Iris pigment epithelial cell (primary cell): ENCODE measurements at regions not wholly inside any gene's neighbourhood (a gene's known extent, or its start where the extent isn't known, plus 50 kb on each side); places are given as distances from the start of the nearest gene placed in this dataset.

Experiments
- DNase-seq: peaks from one replicate; pipeline ENCODE4 v3.0.0-alpha.2; 2011; ENCODE audit warnings: low read depth

- DNase-seq = no peak
Observed at GRCh38 chr20:39468703-39469102, 506.6 kb downstream of the DHX35 start.

- no peak for DNase-seq
Observed at GRCh38 chr20:39464238-39464637, 502.1 kb downstream of the DHX35 start.

DNA sequence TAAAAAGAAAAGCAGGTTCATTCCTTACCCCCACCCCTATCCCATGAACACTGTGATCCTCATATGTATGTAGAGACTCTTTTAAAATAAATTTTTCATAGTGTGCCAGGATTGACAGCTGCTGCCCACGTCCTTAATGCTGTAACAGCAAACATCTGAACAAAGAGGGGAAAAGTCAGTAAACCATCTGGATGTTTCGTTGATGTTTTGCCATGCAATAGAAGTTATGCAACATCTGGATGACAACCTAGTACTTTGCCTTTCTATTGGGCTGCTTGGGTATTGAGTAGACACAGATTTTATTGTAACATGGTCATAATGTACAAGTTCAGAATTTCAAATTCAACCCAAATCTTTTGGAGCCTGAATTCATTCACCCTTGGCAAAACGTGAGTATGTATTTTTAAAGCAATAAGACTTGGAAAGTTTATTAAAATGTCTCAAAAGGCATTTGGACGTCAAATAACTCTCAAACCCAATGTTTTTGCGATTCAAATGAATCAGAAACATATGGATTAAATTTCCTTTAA, 500.3 kb downstream of the DHX35 start:
- no peak for DNase-seq

DNA sequence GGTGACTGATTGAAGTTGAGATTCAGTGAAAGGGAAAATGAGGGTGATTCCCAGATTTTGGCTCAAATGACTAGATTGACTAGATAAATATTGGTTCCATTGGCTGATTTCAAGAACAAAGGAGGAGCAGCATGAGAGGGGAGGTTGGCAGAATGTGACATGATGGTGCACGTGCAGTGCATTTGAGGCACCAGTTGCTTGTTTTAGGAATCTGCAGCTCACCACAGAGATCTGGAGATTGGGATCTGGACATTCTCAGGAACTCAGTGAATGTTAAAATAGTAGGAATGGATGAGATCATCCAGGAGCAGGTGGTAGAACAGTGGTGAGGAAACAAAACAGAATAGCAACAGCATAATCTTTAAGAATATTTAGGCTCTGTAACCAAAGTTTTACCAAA, 496.3 kb downstream of the DHX35 start:
- DNase-seq = no peak

GRCh38 chr20:39453890-39454289, 491.7 kb downstream of the DHX35 start:
- no peak for DNase-seq

- DNase-seq = no peak
Observed at GRCh38 chr20:39452583-39453340, 490.6 kb downstream of the DHX35 start.

GRCh38 chr20:39451386-39451785, 489.2 kb downstream of the DHX35 start:
- DNase-seq = no peak

DNA sequence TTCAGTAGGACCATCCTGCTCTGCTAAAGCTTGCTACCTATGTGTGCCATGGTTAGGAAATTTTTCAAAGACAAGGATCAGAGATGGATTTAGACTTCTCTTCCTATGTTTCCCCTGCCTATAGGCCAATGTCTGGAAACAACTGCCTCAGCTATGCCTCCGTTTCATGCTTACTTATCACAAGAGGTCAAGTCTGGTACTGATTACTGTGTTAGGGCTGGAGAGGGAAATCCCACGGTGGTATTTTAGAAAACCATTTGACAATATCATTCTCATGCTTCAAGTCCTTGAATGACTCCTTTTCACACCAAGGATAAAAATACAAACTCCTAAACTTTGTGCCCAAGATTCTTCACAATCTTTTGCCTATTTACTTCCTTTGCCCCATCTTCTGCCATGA, 484.3 kb downstream of the DHX35 start:
- no peak for DNase-seq

DNA sequence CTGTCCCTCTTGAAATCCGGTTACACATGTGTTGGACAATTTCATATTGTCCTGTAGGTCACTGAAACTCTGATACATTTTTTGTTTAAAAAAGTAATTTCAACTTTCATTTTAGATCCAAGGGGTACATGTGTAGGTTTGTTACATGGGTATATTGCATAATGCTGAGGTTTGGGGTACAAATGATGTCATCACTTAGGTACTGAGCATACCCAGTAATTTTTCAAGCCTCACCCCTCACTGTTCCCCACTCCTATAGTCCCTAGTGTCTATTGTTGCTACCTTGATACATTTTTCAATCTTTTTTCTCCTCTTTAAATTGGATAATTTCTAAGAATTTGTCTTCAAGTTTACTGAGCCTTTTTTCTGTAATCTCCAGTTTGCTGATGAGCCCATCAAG, 483.0 kb downstream of the DHX35 start:
- no peak for DNase-seq

GRCh38 chr20:39433466-39433865, 471.3 kb downstream of the DHX35 start:
- DNase-seq = no peak

DNA sequence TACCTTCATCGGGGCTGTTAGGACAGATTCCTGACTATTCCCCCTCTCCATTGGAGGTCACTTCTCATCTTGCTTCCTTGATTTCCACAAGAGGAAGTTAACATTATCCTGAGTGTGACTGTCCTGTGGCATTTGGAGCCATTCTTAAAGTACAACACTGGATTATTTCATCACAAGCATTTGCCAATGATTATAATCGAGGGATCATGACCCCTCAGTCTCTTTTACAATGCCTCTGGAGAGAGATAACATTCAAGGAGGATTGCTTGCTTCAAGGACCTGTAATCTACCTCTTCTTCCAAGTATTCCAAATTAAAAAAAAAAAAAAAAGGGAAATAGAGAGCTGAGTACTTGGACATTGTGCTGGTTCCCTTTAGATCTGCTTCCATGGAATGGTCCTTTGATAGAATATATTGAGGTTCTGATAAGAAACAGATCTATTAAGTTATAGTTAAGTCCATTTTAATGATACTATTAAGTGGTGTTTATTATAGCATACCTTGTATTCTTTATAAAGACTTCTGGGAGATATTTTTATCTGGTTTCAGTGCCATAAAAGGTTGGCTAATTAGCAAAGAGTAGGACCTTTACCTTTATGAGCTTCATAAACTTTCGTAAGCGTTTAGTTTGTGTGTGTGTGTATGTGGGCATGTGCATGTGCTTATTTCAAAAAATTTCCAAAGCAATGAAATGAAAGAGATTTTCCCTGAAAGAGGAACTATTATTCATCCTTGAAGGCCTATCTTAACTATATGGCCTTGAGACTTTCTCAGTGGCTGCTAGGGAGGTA, 469.1 kb downstream of the DHX35 start:
- no peak for DNase-seq

DNA sequence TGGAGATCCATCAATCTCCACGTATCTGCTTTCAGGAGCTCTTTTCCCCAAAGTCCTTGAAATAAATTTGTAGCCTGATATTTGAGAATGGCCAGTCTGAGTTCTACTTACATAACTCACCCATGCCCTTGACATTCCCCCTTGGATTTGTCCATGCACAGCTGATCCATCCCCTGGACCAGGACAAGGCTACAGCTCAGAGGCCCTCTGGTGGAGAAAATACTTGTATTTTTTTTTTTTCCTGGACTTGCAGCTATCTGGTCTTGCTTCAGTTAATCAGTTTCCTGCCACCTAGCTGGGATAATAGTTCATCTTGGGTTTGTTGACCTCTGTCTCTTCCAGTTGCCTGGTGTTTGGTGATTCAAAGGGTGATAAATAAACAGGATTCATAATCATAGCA, 467.6 kb downstream of the DHX35 start:
- no peak for DNase-seq

DNA sequence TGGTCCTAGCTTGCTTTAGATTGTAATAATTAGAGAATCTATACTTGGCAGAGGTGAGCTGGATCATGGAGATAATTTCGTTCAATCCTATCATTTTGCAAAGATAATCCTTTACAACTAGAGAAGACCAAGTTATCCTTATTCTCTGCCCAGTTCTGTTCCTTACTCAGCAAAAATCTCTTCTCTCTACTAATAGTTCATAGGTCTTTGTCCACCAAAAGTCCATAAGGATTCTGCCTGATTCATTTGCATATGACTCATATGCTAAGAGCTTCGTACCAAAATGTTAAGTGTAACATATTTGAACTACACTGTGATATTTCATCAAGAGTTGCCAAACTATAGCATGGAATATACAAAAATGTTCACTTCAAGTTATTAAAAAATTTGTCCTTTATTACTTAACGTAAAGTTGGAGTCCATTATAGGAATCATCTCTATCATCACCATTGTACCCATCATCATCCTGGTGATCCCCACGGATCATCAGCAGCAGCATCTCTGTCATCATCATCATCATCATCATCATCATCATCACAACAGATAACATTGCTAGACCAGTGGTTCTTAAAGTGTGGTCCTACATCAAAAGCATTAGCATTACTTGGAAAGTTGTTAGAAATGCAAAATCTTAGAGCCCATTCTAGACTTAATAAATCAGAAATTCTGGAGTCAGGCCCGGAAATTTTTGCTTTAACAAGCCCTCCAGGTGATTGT, 463.0 kb downstream of the DHX35 start:
- no peak for DNase-seq

GRCh38 chr20:39421571-39422105, 459.5 kb downstream of the DHX35 start:
- DNase-seq = no peak

DNA sequence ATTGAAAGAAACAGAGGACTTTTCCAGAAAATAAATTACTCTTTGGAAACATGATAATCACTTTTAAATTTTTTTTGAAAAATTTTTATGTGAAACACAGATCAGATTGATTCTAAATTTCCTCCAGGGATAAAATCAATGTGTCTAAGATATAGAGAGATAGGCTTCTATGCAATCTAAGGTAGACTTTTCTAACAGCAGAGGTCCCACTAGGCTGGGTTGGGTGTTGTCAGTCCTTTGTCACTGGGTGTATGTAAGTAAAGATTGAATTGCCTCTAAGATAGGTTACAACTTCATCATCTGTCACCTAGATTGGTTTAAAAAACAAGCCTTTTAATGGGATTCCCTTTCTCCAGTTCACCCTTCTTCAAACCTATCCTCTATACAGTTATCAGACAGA, 449.9 kb downstream of the DHX35 start:
- no peak for DNase-seq

DNA sequence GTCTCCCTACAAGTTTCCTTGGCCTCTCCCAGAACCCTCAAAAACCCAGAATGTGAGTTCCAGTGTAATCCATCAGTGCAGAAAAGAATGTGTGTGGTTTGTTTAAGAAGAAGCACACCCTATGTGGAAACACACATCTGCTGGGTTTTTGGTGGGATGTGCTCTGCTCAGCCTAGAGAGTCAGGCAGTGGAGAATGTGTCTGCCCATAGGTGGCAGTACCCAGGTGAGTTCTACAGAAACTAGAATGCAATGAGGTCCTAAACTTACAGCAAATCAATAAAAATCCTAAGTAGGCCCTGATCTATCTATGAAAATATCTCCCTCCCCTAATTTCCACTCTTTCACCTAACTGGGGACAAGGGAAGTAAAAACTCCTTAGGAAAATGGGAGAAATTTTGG, 437.3 kb downstream of the DHX35 start:
- no peak for DNase-seq

DNA sequence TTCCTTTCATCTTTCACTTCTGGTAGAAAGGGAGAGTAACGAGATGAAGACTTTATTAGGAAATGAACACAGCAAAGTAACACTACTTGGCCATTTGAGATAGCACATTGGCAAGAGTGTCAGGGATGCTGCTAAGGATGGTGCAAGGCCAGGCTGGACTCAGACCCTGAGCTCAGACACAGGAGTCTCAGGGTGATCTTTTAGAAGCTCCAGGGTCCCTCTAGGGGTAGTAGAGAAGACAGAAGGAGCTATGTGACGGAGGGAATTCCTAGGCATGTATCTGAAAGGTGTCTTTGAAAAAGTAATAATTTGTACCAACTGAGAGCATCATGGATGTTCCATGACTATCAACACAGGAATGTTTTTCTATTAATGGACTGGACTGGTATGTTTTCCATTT, 436.5 kb downstream of the DHX35 start:
- DNase-seq = no peak

GRCh38 chr20:39397646-39398045, 435.5 kb downstream of the DHX35 start:
- DNase-seq = no peak

DNA sequence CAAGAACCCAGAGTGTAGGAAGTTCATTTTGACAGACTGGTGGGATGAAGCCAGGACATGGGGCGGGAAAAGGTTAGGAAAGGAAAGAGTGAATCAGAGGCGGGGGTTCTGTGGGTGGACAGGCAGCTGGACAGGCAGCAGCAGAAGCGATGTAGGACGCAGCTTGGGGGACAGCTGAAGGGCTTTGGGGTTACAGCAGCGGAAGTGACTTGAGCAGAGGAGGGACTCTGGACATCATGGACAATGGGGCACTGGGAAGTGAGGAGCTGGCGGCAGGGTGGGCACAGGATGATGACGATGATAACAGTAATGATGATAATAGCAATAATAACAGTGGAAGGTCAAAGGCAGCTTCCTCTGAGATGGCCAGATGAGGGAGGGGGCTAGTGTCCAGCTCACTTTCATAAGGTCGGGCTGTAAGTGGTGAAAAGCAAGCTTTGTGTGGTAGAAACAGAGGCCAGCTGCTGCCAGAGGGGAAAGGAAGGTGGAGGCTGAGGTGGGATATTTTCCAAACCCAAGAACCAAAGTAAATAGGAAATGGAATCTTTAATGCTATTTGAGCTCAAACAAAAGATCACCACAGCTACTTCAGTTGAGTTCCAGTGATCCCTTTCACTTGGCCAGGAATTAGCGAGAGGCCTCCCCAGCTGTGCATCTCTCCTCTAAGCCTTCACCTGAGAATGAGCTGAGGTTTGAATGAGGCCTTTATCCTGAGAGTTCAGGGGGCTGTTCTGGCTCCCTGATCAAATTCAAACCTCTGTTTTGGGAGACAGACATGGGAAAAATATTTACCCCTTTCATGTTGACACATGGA, 433.5 kb downstream of the DHX35 start:
- no peak for DNase-seq

DNA sequence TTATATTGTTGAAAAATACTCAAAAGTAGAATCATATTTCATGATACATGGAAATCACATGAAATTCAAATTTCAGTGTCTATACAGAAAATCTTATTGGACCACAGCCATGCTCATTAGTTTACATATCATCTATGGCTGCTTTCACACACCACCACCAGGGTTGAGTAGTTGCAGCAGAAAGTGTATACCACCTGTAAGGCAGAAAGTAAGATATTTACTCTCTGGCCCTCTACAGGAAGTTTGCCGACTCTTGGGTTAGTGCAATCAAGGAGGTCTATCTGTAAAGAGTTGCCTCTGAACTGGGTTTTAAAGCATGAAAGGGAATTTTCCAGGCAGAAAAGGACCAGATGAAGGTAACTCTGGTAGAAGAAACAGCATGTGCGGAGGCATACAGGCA, 432.3 kb downstream of the DHX35 start:
- no peak for DNase-seq

DNA sequence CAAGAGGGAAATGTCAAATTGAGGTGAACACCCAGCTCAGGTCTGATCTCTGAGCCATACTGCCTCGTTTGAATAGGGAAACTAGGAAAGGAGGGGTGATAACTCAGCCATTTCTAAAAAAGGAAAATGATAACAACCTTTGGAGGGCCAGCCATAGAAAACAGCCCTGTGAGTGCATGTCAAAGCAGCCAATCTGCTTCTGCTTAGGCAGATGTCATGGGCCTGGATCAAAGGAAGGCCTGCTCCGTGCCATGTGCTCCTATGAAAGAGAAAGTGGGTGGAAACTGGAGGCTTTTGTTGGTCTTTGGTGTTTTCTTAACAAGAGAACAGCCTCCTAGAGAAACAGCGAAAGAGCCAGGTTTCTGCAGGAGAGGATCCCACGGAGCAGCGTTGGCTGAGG, 428.0 kb downstream of the DHX35 start:
- no peak for DNase-seq

GRCh38 chr20:39381595-39381994, 419.5 kb downstream of the DHX35 start:
- no peak for DNase-seq
